ENCODE measurements at regions not wholly inside any gene's neighbourhood (a gene's known extent, or its start where the extent isn't known, plus 50 kb on each side); places are given as distances from the start of the nearest gene placed in this dataset.
"Not testable (repeated sequence)": the region's sequence is repeated elsewhere in the genome, so short reads cannot be mapped to it uniquely, and the experiment has no call there.

GRCh38 chr2:87445613-87446312 is 302.1 kb upstream of the PLGLB2 start:
- Mint-ChIP-seq H3K27ac (peak overlapping the region; percentile 92), H3K4me3 (peak overlapping the region; percentile 63), H3K4me1 (peaks cover 40% of the 10 kb centered on the region), H3K36me3 (peaks cover 25% of the 10 kb centered on the region)
- H3K9me3 Mint-ChIP-seq, result not testable (repeated sequence)
- DNase-seq (ENCODE audit: low spot score in 2 of 2) (peak in 1 of 2 donors; percentile 45), ATAC-seq (peak; percentile 78)

- ATAC-seq, result peak; percentile 36
- Mint-ChIP-seq H3K36me3 (peaks cover 19% of the 10 kb centered on the region), H3K4me1 (peaks cover 35% of the 10 kb centered on the region)
- not testable (repeated sequence) for H3K4me3 Mint-ChIP-seq, H3K9me3 Mint-ChIP-seq, H3K27ac Mint-ChIP-seq
- peak in 1 of 2 donors; percentile 46 for DNase-seq (ENCODE audit: low spot score in 2 of 2)
Measured at GRCh38 chr2:87446313-87446696, 301.6 kb upstream of the PLGLB2 start.

- ATAC-seq, result peak; percentile 70
- Mint-ChIP-seq H3K4me1 (peaks cover 21% of the 10 kb centered on the region), H3K36me3 (peaks cover 34% of the 10 kb centered on the region)
- not testable (repeated sequence) for H3K27ac Mint-ChIP-seq; H3K4me3 Mint-ChIP-seq; DNase-seq (ENCODE audit: low spot score in 2 of 2); H3K9me3 Mint-ChIP-seq
Measured at GRCh38 chr2:87449462-87449980, 298.4 kb upstream of the PLGLB2 start.

GRCh38 chr2:87452193-87452592 is 295.7 kb upstream of the PLGLB2 start:
- H3K4me1 Mint-ChIP-seq, ATAC-seq, H3K9me3 Mint-ChIP-seq, H3K4me3 Mint-ChIP-seq, H3K27ac Mint-ChIP-seq: not testable (repeated sequence)
- DNase-seq (ENCODE audit: low spot score in 2 of 2), result peak in 1 of 2 donors; percentile 34
- peaks cover 30% of the 10 kb centered on the region for H3K36me3 Mint-ChIP-seq

GRCh38 chr2:87452861-87453260 is 295.0 kb upstream of the PLGLB2 start:
- not testable (repeated sequence) for H3K9me3 Mint-ChIP-seq, H3K4me1 Mint-ChIP-seq, ATAC-seq, H3K27ac Mint-ChIP-seq, H3K4me3 Mint-ChIP-seq
- peak in 1 of 2 donors; percentile 36 for DNase-seq (ENCODE audit: low spot score in 2 of 2)
- peaks cover 30% of the 10 kb centered on the region for H3K36me3 Mint-ChIP-seq

GRCh38 chr2:87453965-87454364 is 293.9 kb upstream of the PLGLB2 start:
- peaks cover 38% of the 10 kb centered on the region for H3K36me3 Mint-ChIP-seq
- not testable (repeated sequence) for H3K4me3 Mint-ChIP-seq, ATAC-seq, H3K9me3 Mint-ChIP-seq, H3K4me1 Mint-ChIP-seq, H3K27ac Mint-ChIP-seq
- peak in 1 of 2 donors; percentile 41 for DNase-seq (ENCODE audit: low spot score in 2 of 2)

- not testable (repeated sequence) for H3K9me3 Mint-ChIP-seq, H3K27ac Mint-ChIP-seq, H3K4me1 Mint-ChIP-seq, ATAC-seq, H3K4me3 Mint-ChIP-seq
- DNase-seq (ENCODE audit: low spot score in 2 of 2), result peak in 1 of 2 donors; percentile 44
- peaks cover 38% of the 10 kb centered on the region for H3K36me3 Mint-ChIP-seq
Measured at GRCh38 chr2:87454421-87454820, 293.5 kb upstream of the PLGLB2 start.

- Mint-ChIP-seq H3K27ac (peak overlapping the region; percentile 91), H3K36me3 (peaks cover 38% of the 10 kb centered on the region), H3K4me3 (peak overlapping the region; percentile 70)
- not testable (repeated sequence) for H3K9me3 Mint-ChIP-seq, H3K4me1 Mint-ChIP-seq
- DNase-seq (ENCODE audit: low spot score in 2 of 2) (peak in 1 of 2 donors; percentile 55), ATAC-seq (peak; percentile 43)
Measured at GRCh38 chr2:87455209-87455853, 292.6 kb upstream of the PLGLB2 start.

GRCh38 chr2:87455854-87456249 is 292.0 kb upstream of the PLGLB2 start:
- peak overlapping the region; percentile 70 for H3K4me3 Mint-ChIP-seq
- DNase-seq (ENCODE audit: low spot score in 2 of 2) (peak in 1 of 2 donors; percentile 58), ATAC-seq (peak; percentile 62)
- peaks cover 38% of the 10 kb centered on the region for H3K36me3 Mint-ChIP-seq
- H3K4me1 Mint-ChIP-seq, H3K9me3 Mint-ChIP-seq: not testable (repeated sequence)
- H3K27ac Mint-ChIP-seq, result peak overlapping the region; percentile 91

- Mint-ChIP-seq H3K36me3 (peaks cover 38% of the 10 kb centered on the region), H3K27ac (peak overlapping the region; percentile 91), H3K4me3 (peak overlapping the region; percentile 70)
- DNase-seq (ENCODE audit: low spot score in 2 of 2) (peak in 1 of 2 donors; percentile 80), ATAC-seq (peak; percentile 87)
- not testable (repeated sequence) for H3K9me3 Mint-ChIP-seq, H3K4me1 Mint-ChIP-seq
Measured at GRCh38 chr2:87456477-87457128, 291.3 kb upstream of the PLGLB2 start.

GRCh38 chr2:87457129-87457499 is 290.8 kb upstream of the PLGLB2 start:
- peaks cover 36% of the 10 kb centered on the region for H3K36me3 Mint-ChIP-seq
- ATAC-seq (peak; percentile 1), DNase-seq (ENCODE audit: low spot score in 2 of 2) (peak in 1 of 2 donors; percentile 53)
- not testable (repeated sequence) for H3K27ac Mint-ChIP-seq, H3K9me3 Mint-ChIP-seq, H3K4me1 Mint-ChIP-seq, H3K4me3 Mint-ChIP-seq

GRCh38 chr2:87458938-87459337 is 288.9 kb upstream of the PLGLB2 start:
- peak; percentile 65 for ATAC-seq
- H3K36me3 Mint-ChIP-seq, result peaks cover 25% of the 10 kb centered on the region
- not testable (repeated sequence) for H3K4me1 Mint-ChIP-seq; H3K9me3 Mint-ChIP-seq; DNase-seq (ENCODE audit: low spot score in 2 of 2)
- H3K27ac Mint-ChIP-seq, result peak overlapping the region; percentile 89
- peak overlapping the region; percentile 76 for H3K4me3 Mint-ChIP-seq

GRCh38 chr2:87460104-87460503 is 287.8 kb upstream of the PLGLB2 start:
- H3K4me3 Mint-ChIP-seq; H3K27ac Mint-ChIP-seq; DNase-seq (ENCODE audit: low spot score in 2 of 2); H3K9me3 Mint-ChIP-seq; ATAC-seq; H3K4me1 Mint-ChIP-seq: not testable (repeated sequence)
- H3K36me3 Mint-ChIP-seq, result peaks cover 18% of the 10 kb centered on the region

- H3K4me3 Mint-ChIP-seq; H3K9me3 Mint-ChIP-seq; ATAC-seq; DNase-seq (ENCODE audit: low spot score in 2 of 2); H3K27ac Mint-ChIP-seq: not testable (repeated sequence)
- Mint-ChIP-seq H3K36me3 (peaks cover 18% of the 10 kb centered on the region), H3K4me1 (peaks cover 14% of the 10 kb centered on the region)
Measured at GRCh38 chr2:87460662-87461061, 287.2 kb upstream of the PLGLB2 start.

GRCh38 chr2:87461671-87462070 is 286.2 kb upstream of the PLGLB2 start:
- H3K9me3 Mint-ChIP-seq; H3K36me3 Mint-ChIP-seq; DNase-seq (ENCODE audit: low spot score in 2 of 2); H3K4me3 Mint-ChIP-seq; ATAC-seq; H3K27ac Mint-ChIP-seq: not testable (repeated sequence)
- peaks cover 20% of the 10 kb centered on the region for H3K4me1 Mint-ChIP-seq

All from stimulated activated effector memory CD8-positive, alpha-beta T cell treated with anti-CD3 and anti-CD28 coated beads, Interleukin-12 subunit alpha, Interleukin-12 subunit beta, amount 100 ng/mL, for 72 hours (primary cell).